Upper lobe of left lung (tissue), 6 donors: ENCODE measurements at regions not wholly inside any gene's neighbourhood (a gene's known extent, or its start where the extent isn't known, plus 50 kb on each side); places are given as distances from the start of the nearest gene placed in this dataset.

Source experiments
- ATAC-seq, 2 donors: fragments of 200-7000 bp; cut with Tn5 transposase; one replicate each; pipeline ENCODE4 v1.9.1; 2022; ENCODE audit warnings: mild to moderate bottlenecking in 2 of 2, moderate library complexity in 2 of 2; ENCODE audit not compliant: low FRiP score in 2 of 2
- DNase-seq, 2 donors: peaks; one replicate each; pipeline ENCODE4 v3.0.0-alpha.2; 2019 to 2020
- H3K27ac ChIP-seq, 4 donors: fragments of 200-600 bp; sonication (generic); one replicate each; pipeline ENCODE4 v1.5.1; 2016 to 2019
- H3K27me3 ChIP-seq, 4 donors: fragments of 200-600 bp; sonication (generic); one replicate each; pipeline ENCODE4 v1.5.1; 2017 to 2019
- H3K36me3 ChIP-seq, 4 donors: fragments of 200-600 bp; sonication (generic); one replicate each; pipeline ENCODE4 v1.5.1; 2016 to 2019
- H3K4me1 ChIP-seq, 4 donors: fragments of 200-600 bp; sonication (generic); one replicate each; pipeline ENCODE4 v1.5.1; 2018 to 2019
- H3K4me3 ChIP-seq, 4 donors: fragments of 200-600 bp; sonication (generic); one replicate each; pipeline ENCODE4 v1.5.1; 2017 to 2019; ENCODE audit warnings: mild to moderate bottlenecking in 2 of 4, moderate library complexity in 1 of 4
- H3K9me3 ChIP-seq, 4 donors: fragments of 200-600 bp; sonication (generic); one replicate each; pipeline ENCODE4 v1.5.1; 2018 to 2019
- EP300 ChIP-seq, 4 donors: sonication (generic); formaldehyde crosslinking; IDR thresholded peaks; one replicate each; pipeline ENCODE4 v1.5.1; 2017; ENCODE audit warnings: antibody characterized with exemption in 4 of 4, control low read depth in 2 of 4
- POLR2A ChIP-seq, 4 donors: fragments of 450-650 bp; IDR thresholded peaks; one replicate each; pipeline ENCODE4 v1.5.1; 2016 to 2017; ENCODE audit warnings: antibody characterized with exemption in 4 of 4, mild to moderate bottlenecking in 2 of 4
- POLR2AphosphoS5 ChIP-seq, 2 donors: sonication (generic); formaldehyde crosslinking; IDR thresholded peaks; one replicate each; pipeline ENCODE4 v1.5.1; 2017; ENCODE audit warnings: antibody characterized with exemption in 2 of 2
- WGBS, 2 donors: methylation state at CpG; one replicate each; pipeline ENCODE4 v1.1.5; 2017 to 2018; 5-methylcytosine and 5-hydroxymethylcytosine counted together
- TF ChIP-seq, protein P1 (sequence below), 6 experiments: fragments of 450-650 bp in 4 of 6; fragments of 200-600 bp in 2 of 6; sonication (generic) in 2 of 6; IDR thresholded peaks; one replicate each; pipeline ENCODE4 v1.5.1; 2016 to 2019; ENCODE audit warnings: antibody characterized with exemption in 6 of 6
- donor health status: DM: no; HTN: no; CAD: no; lungs with moderate emphysema.
- donor health status: DM: no; HTN: yes; CAD: no; lungs with severe emphysema.

DNA sequence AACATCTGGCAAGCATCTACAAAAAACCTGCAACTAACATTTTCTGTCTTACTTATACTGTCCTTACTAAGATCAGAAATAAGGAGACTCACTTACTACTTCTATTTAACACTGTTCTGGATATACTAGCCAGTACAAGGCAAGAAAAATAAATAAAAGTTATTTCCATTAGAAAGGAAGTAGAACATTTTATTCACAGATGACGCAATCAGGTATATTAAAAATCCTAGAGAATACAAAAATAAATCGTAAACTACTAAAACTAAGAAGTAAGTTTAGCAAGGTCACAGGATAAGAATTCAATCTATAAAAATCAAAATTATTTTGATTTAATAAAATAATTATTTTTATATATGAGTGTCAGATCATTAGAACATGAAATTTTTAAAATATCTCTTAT, 264.6 kb downstream of the BARHL2 start:
- Histone ChIP-seq H3K36me3 (no peaks in the 10 kb centered on the region), H3K27ac (no peak overlapping the region), H3K27me3 (no peaks in the 10 kb centered on the region), H3K9me3 (no peaks in the 10 kb centered on the region), H3K4me3 (no peak overlapping the region), H3K4me1 (no peaks in the 10 kb centered on the region)
- ATAC-seq (no peak), DNase-seq (no peak)
- TF ChIP-seq, protein P1, sequence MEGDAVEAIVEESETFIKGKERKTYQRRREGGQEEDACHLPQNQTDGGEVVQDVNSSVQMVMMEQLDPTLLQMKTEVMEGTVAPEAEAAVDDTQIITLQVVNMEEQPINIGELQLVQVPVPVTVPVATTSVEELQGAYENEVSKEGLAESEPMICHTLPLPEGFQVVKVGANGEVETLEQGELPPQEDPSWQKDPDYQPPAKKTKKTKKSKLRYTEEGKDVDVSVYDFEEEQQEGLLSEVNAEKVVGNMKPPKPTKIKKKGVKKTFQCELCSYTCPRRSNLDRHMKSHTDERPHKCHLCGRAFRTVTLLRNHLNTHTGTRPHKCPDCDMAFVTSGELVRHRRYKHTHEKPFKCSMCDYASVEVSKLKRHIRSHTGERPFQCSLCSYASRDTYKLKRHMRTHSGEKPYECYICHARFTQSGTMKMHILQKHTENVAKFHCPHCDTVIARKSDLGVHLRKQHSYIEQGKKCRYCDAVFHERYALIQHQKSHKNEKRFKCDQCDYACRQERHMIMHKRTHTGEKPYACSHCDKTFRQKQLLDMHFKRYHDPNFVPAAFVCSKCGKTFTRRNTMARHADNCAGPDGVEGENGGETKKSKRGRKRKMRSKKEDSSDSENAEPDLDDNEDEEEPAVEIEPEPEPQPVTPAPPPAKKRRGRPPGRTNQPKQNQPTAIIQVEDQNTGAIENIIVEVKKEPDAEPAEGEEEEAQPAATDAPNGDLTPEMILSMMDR (IDR thresholded peaks at IDR 0.05), result no peak
- TF ChIP-seq EP300 (IDR thresholded peaks at IDR 0.05) (no peak), POLR2A (IDR thresholded peaks at IDR 0.05) (no peak), POLR2AphosphoS5 (IDR thresholded peaks at IDR 0.05) (no peak)
- WGBS, 2 donors, result 93 to 96% methylated on average over 2 of the region's 2 CpGs

DNA sequence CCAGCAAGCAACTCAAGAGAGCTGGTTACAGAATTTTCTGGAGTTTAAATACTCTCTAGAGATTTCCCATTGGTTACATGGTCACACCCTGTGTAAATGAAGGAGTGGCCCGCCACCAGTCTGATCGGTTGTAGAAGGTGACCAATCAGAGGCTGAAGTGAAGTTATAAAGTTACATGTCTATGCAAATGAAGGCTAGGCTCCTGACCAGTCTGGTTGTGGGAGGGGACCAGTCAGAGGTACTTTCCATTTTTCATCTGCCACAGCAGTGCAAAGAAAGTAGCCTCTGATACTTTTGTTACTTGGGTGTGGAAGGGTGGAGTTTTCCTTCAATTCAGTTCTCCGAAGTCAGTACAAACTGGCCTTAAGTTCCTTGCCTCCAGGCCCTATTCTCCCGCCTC, 273.7 kb downstream of the BARHL2 start:
- H3K27ac ChIP-seq, result no peak overlapping the region
- H3K9me3 ChIP-seq, result no peaks in the 10 kb centered on the region
- WGBS, 2 donors, result 85 to 87% methylated on average over 4 of the region's 4 CpGs
- no peaks in the 10 kb centered on the region for H3K4me1 ChIP-seq
- TF ChIP-seq EP300 (IDR thresholded peaks at IDR 0.05) (no peak), POLR2AphosphoS5 (IDR thresholded peaks at IDR 0.05) (no peak), POLR2A (IDR thresholded peaks at IDR 0.05) (no peak)
- TF ChIP-seq, protein P1 (IDR thresholded peaks at IDR 0.05), result no peak
- no peaks in the 10 kb centered on the region for H3K36me3 ChIP-seq
- no peaks in the 10 kb centered on the region for H3K27me3 ChIP-seq
- H3K4me3 ChIP-seq, result no peak overlapping the region
- no peak for DNase-seq
- no peak for ATAC-seq

DNA sequence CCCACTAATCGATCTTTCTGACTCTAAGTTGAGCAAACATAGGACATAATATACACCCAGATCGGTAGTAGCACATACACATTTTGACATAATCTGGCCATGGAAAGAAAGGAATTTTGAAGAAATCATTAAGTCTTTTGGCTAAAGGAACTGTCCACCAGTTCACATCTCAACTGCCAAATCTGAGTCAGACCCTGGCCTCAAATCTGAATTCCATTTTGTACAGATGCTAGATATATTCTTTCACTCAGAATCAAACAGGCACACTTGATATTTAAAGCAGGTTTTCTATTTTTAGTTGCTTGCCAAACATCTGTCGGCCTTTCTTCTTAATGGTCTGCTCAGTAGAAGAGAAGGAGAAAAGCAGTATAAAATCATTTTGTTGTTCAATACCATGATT, 281.8 kb downstream of the BARHL2 start:
- Histone ChIP-seq H3K27ac (no peak overlapping the region), H3K4me3 (no peak overlapping the region), H3K36me3 (no peaks in the 10 kb centered on the region), H3K9me3 (no peaks in the 10 kb centered on the region), H3K4me1 (no peaks in the 10 kb centered on the region), H3K27me3 (no peaks in the 10 kb centered on the region)
- TF ChIP-seq, protein P1 (IDR thresholded peaks at IDR 0.05), result no peak
- no peak for TF ChIP-seq POLR2AphosphoS5 (IDR thresholded peaks at IDR 0.05)
- no peak for TF ChIP-seq POLR2A (IDR thresholded peaks at IDR 0.05)
- TF ChIP-seq EP300 (IDR thresholded peaks at IDR 0.05), result no peak
- no peak for ATAC-seq
- no peak for DNase-seq
- 73 to 87% methylated on average over 3 of the region's 3 CpGs for WGBS, 2 donors

GRCh38 chr1:90434460-90434859, 282.6 kb downstream of the BARHL2 start:
- DNase-seq, result no peak
- Histone ChIP-seq H3K4me3 (no peak overlapping the region), H3K36me3 (no peaks in the 10 kb centered on the region), H3K27me3 (no peaks in the 10 kb centered on the region), H3K27ac (no peak overlapping the region), H3K9me3 (no peaks in the 10 kb centered on the region), H3K4me1 (no peaks in the 10 kb centered on the region)
- WGBS, 2 donors, result 50 to 62% methylated on average over 2 of the region's 2 CpGs
- no peak for TF ChIP-seq POLR2A (IDR thresholded peaks at IDR 0.05)
- TF ChIP-seq EP300 (IDR thresholded peaks at IDR 0.05), result no peak
- TF ChIP-seq POLR2AphosphoS5 (IDR thresholded peaks at IDR 0.05), result no peak
- TF ChIP-seq, protein P1 (IDR thresholded peaks at IDR 0.05), result no peak
- no peak for ATAC-seq

- Histone ChIP-seq H3K27me3 (no peaks in the 10 kb centered on the region), H3K27ac (no peak overlapping the region), H3K9me3 (peaks cover 0 to 5% (median 2%) of the 10 kb centered on the region in 4 donors), H3K4me3 (no peak overlapping the region), H3K4me1 (no peaks in the 10 kb centered on the region), H3K36me3 (no peaks in the 10 kb centered on the region)
- DNase-seq, result no peak
- no peak for ATAC-seq
- TF ChIP-seq EP300 (IDR thresholded peaks at IDR 0.05) (no peak), POLR2AphosphoS5 (IDR thresholded peaks at IDR 0.05) (no peak), POLR2A (IDR thresholded peaks at IDR 0.05) (no peak)
- TF ChIP-seq, protein P1 (IDR thresholded peaks at IDR 0.05), result no peak
Measured at GRCh38 chr1:90417126-90417525, 300.0 kb downstream of the BARHL2 start.
